Liver (tissue), 8 donors: ENCODE measurements at regions not wholly inside any gene's neighbourhood (a gene's known extent, or its start where the extent isn't known, plus 50 kb on each side); places are given as distances from the start of the nearest gene placed in this dataset.

ENCODE experiments used
- DNase-seq: peaks from one replicate; pipeline ENCODE4 v3.0.0-alpha.2; 2017; ENCODE audit warnings: low spot score
- H3K27ac ChIP-seq, 2 donors: one replicate each; pipeline ENCODE4 v1.7.0; 2013; ENCODE audit warnings: inconsistent platforms in 2 of 2, low read length in 2 of 2, control low read depth in 1 of 2, low read depth in 1 of 2, mild to moderate bottlenecking in 1 of 2
- H3K27me3 ChIP-seq, 4 donors: one replicate each; pipeline versions ENCODE4 v1.6.1 to v1.7.0; 2013; ENCODE audit warnings: low read length in 3 of 4, inconsistent platforms in 1 of 4, mild to moderate bottlenecking in 1 of 4, moderate library complexity in 1 of 4; ENCODE audit not compliant: control insufficient read depth in 4 of 4, insufficient read depth in 4 of 4
- H3K36me3 ChIP-seq, 4 donors: one replicate each; pipeline versions ENCODE4 v1.6.1 to v1.7.0; 2013; ENCODE audit warnings: low read length in 3 of 4, mild to moderate bottlenecking in 3 of 4, low read depth in 1 of 4, moderate library complexity in 1 of 4; ENCODE audit not compliant: control insufficient read depth in 4 of 4, insufficient read depth in 3 of 4
- H3K4me1 ChIP-seq, 4 donors: one replicate each; pipeline versions ENCODE4 v1.6.1 to v1.7.0; 2013; ENCODE audit warnings: low read length in 3 of 4, mild to moderate bottlenecking in 3 of 4, moderate library complexity in 1 of 4; ENCODE audit not compliant: control insufficient read depth in 4 of 4, insufficient read depth in 4 of 4
- H3K4me3 ChIP-seq, 3 donors: one replicate each; pipeline versions ENCODE4 v1.6.1 to v1.7.0; 2013; ENCODE audit warnings: low read length in 3 of 3, control low read depth in 1 of 3, low read depth in 1 of 3, mild to moderate bottlenecking in 1 of 3
- H3K9ac ChIP-seq, 2 donors: one replicate each; pipeline ENCODE4 v1.7.0; 2013; ENCODE audit warnings: low read length in 2 of 2, mild to moderate bottlenecking in 2 of 2, moderate library complexity in 2 of 2, control low read depth in 1 of 2, low read depth in 1 of 2
- H3K9me3 ChIP-seq, 4 donors: one replicate each; pipeline versions ENCODE4 v1.6.1 to v1.7.0; 2013; ENCODE audit warnings: low read length in 3 of 4; ENCODE audit not compliant: control insufficient read depth in 4 of 4
- EGR1 ChIP-seq, 2 donors: IDR thresholded peaks; 2 replicates each; pipeline ENCODE4 v1.6.1; 2016 to 2018; ENCODE audit warnings: antibody characterized with exemption in 2 of 2, low read depth in 2 of 2
- FOXA1 ChIP-seq: IDR thresholded peaks from 2 replicates; pipeline ENCODE4 v1.6.1; 2016; ENCODE audit warnings: antibody characterized with exemption
- FOXA2 ChIP-seq: IDR thresholded peaks from 2 replicates; pipeline ENCODE4 v1.6.1; 2016; ENCODE audit warnings: antibody characterized with exemption
- GABPA ChIP-seq, 2 donors: IDR thresholded peaks in 1 of 2; conservative IDR thresholded peaks in 1 of 2; 2 replicates each; pipeline ENCODE4 v1.6.1; 2016; ENCODE audit warnings: antibody characterized with exemption in 2 of 2, mild to moderate bottlenecking in 1 of 2, moderate library complexity in 1 of 2
- HNF4A ChIP-seq, 2 donors: conservative IDR thresholded peaks; 2 replicates each; pipeline ENCODE4 v1.6.1; 2016; ENCODE audit warnings: antibody characterized with exemption in 2 of 2, mild to moderate bottlenecking in 2 of 2
- RAD21 ChIP-seq, 2 donors: IDR thresholded peaks; 2 replicates each; pipeline ENCODE4 v1.6.1; 2016; ENCODE audit warnings: antibody characterized with exemption in 2 of 2, mild to moderate bottlenecking in 2 of 2
- RXRA ChIP-seq, 2 donors: IDR thresholded peaks; 2 replicates each; pipeline ENCODE4 v1.6.1; 2017 to 2018; ENCODE audit warnings: antibody characterized with exemption in 2 of 2, mild to moderate bottlenecking in 1 of 2
- SP1 ChIP-seq: IDR thresholded peaks from 2 replicates; pipeline ENCODE4 v1.6.1; 2018; ENCODE audit warnings: antibody characterized with exemption, mild to moderate bottlenecking
- TAF1 ChIP-seq: conservative IDR thresholded peaks from 2 replicates; pipeline ENCODE4 v1.6.1; 2016; ENCODE audit warnings: antibody characterized with exemption, mild to moderate bottlenecking
- WGBS: extraction: QIAGEN DNeasy Blood & Tissue Kit; methylation state at CpG from one replicate; pipeline ENCODE4 v1.1.7; 2013; 5-methylcytosine and 5-hydroxymethylcytosine counted together
- TF ChIP-seq, protein P1 (sequence below): IDR thresholded peaks from 2 replicates; pipeline ENCODE4 v1.6.1; 2016; ENCODE audit warnings: antibody characterized with exemption
- TF ChIP-seq, protein P2 (sequence below): IDR thresholded peaks from 2 replicates; pipeline ENCODE4 v1.6.1; 2016; ENCODE audit warnings: antibody characterized with exemption, mild to moderate bottlenecking
- TF ChIP-seq, protein P3 (sequence below): fragments of 150-350 bp; IDR thresholded peaks from 2 replicates; pipeline ENCODE4 v1.5.1; 2017; ENCODE audit warnings: improper control_type of control experiment, low read depth, low read length; ENCODE audit not compliant: missing input control
- TF ChIP-seq, protein P4 (sequence below): IDR thresholded peaks from 2 replicates; pipeline ENCODE4 v1.6.1; 2016; ENCODE audit warnings: antibody characterized with exemption
- TF ChIP-seq, protein P5 (sequence below): IDR thresholded peaks from 2 replicates; pipeline ENCODE4 v1.6.1; 2016; ENCODE audit warnings: antibody characterized with exemption
- donor health status: healthy.
- donor health status: healthy.
- donor health status: healthy.
- donor health status: healthy.
- donor health status: healthy.

DNA sequence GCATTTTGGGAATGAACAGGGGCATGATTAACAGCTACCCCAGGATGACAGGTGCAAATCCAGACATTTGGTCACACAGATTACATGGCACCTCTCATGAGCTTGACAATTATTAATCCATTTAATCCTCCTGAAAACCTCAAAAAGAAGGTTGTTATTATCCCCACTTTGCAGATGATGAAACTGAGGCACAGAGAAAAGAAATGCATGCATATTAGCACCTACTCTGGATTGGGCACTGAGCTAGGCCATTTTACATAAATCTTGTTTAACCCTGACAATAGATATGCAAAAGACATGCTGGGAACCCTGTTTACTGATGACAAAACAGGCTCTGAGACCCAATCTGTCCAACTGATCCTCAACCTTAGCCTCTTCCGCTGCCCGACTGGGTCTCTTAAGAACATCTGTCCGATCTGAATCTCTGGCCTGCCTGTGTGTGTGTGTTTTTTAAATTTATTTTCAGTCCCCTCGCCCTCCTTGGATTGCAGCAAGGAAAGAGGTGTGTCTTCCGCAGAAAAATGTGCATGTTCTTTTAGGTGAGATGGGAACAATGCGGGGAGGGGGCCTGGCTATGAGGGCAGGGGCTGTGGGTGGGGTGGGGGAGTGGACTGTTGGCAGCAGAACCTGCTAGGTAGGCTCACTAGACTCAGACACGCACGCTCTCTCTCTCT is 162.5 kb downstream of the WNT7A start:
- H3K4me3 ChIP-seq, result no peak overlapping the region
- H3K9ac ChIP-seq, result no peak overlapping the region
- no peaks in the 10 kb centered on the region for H3K27me3 ChIP-seq
- WGBS, result 81% methylated on average over 8 of the region's 8 CpGs
- no peaks in the 10 kb centered on the region for H3K4me1 ChIP-seq
- no peak overlapping the region for H3K27ac ChIP-seq
- peaks cover 0 to 2% (median 0%) of the 10 kb centered on the region in 4 donors for H3K36me3 ChIP-seq
- TF ChIP-seq GABPA (IDR thresholded peaks at IDR 0.05 in 1 of 2, conservative IDR thresholded peaks at IDR 0.05 in 1 of 2), result no peak
- no peak for TF ChIP-seq RAD21 (IDR thresholded peaks at IDR 0.05)
- TF ChIP-seq, protein P1, sequence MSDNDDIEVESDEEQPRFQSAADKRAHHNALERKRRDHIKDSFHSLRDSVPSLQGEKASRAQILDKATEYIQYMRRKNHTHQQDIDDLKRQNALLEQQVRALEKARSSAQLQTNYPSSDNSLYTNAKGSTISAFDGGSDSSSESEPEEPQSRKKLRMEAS, result no peak
- TF ChIP-seq RXRA (IDR thresholded peaks at IDR 0.05), result no peak
- TF ChIP-seq HNF4A (conservative IDR thresholded peaks at IDR 0.05), result no peak
- TF ChIP-seq SP1, result no peak
- TF ChIP-seq, protein P2, sequence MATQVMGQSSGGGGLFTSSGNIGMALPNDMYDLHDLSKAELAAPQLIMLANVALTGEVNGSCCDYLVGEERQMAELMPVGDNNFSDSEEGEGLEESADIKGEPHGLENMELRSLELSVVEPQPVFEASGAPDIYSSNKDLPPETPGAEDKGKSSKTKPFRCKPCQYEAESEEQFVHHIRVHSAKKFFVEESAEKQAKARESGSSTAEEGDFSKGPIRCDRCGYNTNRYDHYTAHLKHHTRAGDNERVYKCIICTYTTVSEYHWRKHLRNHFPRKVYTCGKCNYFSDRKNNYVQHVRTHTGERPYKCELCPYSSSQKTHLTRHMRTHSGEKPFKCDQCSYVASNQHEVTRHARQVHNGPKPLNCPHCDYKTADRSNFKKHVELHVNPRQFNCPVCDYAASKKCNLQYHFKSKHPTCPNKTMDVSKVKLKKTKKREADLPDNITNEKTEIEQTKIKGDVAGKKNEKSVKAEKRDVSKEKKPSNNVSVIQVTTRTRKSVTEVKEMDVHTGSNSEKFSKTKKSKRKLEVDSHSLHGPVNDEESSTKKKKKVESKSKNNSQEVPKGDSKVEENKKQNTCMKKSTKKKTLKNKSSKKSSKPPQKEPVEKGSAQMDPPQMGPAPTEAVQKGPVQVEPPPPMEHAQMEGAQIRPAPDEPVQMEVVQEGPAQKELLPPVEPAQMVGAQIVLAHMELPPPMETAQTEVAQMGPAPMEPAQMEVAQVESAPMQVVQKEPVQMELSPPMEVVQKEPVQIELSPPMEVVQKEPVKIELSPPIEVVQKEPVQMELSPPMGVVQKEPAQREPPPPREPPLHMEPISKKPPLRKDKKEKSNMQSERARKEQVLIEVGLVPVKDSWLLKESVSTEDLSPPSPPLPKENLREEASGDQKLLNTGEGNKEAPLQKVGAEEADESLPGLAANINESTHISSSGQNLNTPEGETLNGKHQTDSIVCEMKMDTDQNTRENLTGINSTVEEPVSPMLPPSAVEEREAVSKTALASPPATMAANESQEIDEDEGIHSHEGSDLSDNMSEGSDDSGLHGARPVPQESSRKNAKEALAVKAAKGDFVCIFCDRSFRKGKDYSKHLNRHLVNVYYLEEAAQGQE, result no peak
- no peak for TF ChIP-seq EGR1 (IDR thresholded peaks at IDR 0.05; ENCODE audit: low read depth in 2 of 2)
- TF ChIP-seq TAF1, result no peak
- no peak for TF ChIP-seq FOXA2
- TF ChIP-seq, protein P3, sequence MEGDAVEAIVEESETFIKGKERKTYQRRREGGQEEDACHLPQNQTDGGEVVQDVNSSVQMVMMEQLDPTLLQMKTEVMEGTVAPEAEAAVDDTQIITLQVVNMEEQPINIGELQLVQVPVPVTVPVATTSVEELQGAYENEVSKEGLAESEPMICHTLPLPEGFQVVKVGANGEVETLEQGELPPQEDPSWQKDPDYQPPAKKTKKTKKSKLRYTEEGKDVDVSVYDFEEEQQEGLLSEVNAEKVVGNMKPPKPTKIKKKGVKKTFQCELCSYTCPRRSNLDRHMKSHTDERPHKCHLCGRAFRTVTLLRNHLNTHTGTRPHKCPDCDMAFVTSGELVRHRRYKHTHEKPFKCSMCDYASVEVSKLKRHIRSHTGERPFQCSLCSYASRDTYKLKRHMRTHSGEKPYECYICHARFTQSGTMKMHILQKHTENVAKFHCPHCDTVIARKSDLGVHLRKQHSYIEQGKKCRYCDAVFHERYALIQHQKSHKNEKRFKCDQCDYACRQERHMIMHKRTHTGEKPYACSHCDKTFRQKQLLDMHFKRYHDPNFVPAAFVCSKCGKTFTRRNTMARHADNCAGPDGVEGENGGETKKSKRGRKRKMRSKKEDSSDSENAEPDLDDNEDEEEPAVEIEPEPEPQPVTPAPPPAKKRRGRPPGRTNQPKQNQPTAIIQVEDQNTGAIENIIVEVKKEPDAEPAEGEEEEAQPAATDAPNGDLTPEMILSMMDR, result no peak
- DNase-seq, result no peak
- H3K9me3 ChIP-seq, result peaks cover 0 to 2% (median under 1%) of the 10 kb centered on the region in 4 donors

DNA sequence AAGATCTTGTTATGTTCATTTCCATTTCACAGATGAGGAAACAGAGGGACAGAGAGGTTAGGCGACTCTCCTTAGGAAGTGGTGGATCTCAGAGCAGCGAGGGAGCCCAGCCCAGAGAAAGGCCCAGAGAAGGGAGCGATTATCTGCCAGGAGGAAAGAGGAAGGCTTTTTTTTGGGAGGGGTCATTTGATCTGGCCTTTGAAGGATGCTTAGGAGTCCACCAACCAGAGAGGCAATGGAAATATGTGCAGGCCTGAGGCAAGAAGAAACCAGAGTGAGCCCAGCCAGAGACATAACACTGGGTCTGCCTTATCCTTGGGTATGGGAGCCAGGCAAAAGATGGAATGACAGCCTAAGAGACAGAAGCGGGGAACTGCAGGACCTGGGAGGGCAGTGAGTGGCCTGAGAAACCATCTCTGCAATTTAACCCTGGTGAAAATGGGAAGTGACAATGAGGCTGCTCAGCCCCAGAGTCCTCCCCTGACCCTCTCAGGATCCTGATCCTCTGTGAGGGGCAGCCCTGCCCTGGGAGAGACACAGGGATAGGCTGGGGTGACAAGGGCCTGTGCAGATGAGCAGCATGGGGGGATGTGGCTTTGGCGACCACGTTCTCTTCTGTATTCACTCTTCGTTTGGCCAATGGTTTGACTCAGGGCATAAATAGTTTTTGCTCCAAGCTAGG is 163.2 kb downstream of the WNT7A start:
- peak; percentile 28 for DNase-seq
- WGBS, result 93% methylated on average over 7 of the region's 7 CpGs
- Histone ChIP-seq H3K27ac (no peak overlapping the region), H3K27me3 (no peaks in the 10 kb centered on the region), H3K4me1 (no peaks in the 10 kb centered on the region), H3K36me3 (no peaks in the 10 kb centered on the region), H3K4me3 (no peak overlapping the region), H3K9ac (no peak overlapping the region), H3K9me3 (peaks cover 0 to 1% (median 0%) of the 10 kb centered on the region in 4 donors)
- TF ChIP-seq, protein P4, sequence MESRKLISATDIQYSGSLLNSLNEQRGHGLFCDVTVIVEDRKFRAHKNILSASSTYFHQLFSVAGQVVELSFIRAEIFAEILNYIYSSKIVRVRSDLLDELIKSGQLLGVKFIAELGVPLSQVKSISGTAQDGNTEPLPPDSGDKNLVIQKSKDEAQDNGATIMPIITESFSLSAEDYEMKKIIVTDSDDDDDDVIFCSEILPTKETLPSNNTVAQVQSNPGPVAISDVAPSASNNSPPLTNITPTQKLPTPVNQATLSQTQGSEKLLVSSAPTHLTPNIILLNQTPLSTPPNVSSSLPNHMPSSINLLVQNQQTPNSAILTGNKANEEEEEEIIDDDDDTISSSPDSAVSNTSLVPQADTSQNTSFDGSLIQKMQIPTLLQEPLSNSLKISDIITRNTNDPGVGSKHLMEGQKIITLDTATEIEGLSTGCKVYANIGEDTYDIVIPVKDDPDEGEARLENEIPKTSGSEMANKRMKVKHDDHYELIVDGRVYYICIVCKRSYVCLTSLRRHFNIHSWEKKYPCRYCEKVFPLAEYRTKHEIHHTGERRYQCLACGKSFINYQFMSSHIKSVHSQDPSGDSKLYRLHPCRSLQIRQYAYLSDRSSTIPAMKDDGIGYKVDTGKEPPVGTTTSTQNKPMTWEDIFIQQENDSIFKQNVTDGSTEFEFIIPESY, result no peak
- TF ChIP-seq RAD21 (IDR thresholded peaks at IDR 0.05) (no peak), HNF4A (conservative IDR thresholded peaks at IDR 0.05) (no peak), FOXA1 (no peak), TAF1 (no peak), RXRA (IDR thresholded peaks at IDR 0.05) (no peak), GABPA (IDR thresholded peaks at IDR 0.05 in 1 of 2, conservative IDR thresholded peaks at IDR 0.05 in 1 of 2) (no peak)
- TF ChIP-seq, protein P5, sequence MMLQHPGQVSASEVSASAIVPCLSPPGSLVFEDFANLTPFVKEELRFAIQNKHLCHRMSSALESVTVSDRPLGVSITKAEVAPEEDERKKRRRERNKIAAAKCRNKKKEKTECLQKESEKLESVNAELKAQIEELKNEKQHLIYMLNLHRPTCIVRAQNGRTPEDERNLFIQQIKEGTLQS, result no peak
- TF ChIP-seq, protein P2, result no peak
- TF ChIP-seq, protein P1, result no peak
